Chondrocyte (in vitro differentiated cells): ENCODE measurements at regions not wholly inside any gene's neighbourhood (a gene's known extent, or its start where the extent isn't known, plus 50 kb on each side); places are given as distances from the start of the nearest gene placed in this dataset.

Experiments
- DNase-seq: peaks from one replicate; pipeline ENCODE4 v3.0.0; 2021; ENCODE audit warnings: mixed read lengths, low spot score
- H3K27ac Mint-ChIP-seq: one replicate; pipeline ENCODE4 v1.8.0; 2021; ENCODE audit warnings: mild to moderate bottlenecking, moderate library complexity, mixed read lengths; ENCODE audit not compliant: unreplicated experiment
- H3K27me3 Mint-ChIP-seq: 2 replicates; pipeline ENCODE4 v1.8.0; 2021; ENCODE audit warnings: low read depth, mixed read lengths
- H3K36me3 Mint-ChIP-seq: 2 replicates; pipeline ENCODE4 v1.8.0; 2021; ENCODE audit warnings: low read depth, mixed read lengths
- H3K4me1 Mint-ChIP-seq: 2 replicates; pipeline ENCODE4 v1.8.0; 2021; ENCODE audit warnings: low read depth, mild to moderate bottlenecking, mixed read lengths
- H3K4me3 Mint-ChIP-seq: one replicate; pipeline ENCODE4 v1.8.0; 2021; ENCODE audit warnings: mild to moderate bottlenecking, moderate library complexity, mixed read lengths; ENCODE audit not compliant: unreplicated experiment
- H3K9me3 Mint-ChIP-seq: 2 replicates; pipeline ENCODE4 v1.8.0; 2021; ENCODE audit warnings: low read depth, mixed read lengths
- TF ChIP-seq, protein P1 (sequence below): fragments of 200-600 bp; sonication (generic); IDR thresholded peaks from 2 replicates; pipeline ENCODE4 v1.5.0; 2021; ENCODE audit warnings: antibody characterized with exemption, mild to moderate bottlenecking, moderate library complexity

DNA sequence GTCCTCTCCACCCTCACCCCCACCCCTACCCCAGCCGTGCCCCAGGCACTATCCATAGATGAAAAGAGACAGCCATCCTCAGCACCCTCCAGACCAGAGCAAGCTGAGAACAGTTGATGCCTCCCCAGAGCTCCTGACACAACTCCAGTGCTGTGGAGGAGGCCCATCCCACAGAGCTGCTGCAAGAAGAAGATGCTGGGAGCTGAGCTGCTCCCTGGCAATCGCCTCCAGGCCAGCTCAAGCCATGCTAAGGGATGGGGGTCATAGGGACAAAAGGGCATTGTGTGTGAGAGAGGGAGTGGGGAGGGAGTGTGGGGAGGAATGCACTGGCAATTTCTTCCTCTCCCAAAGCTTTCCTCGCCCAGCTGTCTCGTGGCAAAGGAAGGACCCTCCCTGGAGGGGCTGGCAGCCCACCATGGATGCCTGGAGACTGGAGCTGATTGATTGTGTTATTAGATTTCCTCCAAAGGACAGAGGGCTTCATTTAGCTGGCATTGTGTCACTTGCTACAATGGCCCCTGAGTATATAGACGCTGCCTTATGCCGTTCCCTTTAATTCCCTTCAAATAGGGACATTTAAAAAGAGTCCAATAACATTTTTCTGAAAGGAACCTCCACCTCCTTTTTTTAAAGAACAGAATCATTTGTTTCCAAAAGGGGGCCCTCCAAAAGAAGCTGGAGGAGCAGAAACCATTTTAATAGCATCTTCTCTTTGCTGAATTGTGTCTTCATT is 476.4 kb downstream of the FOXO1 start:
- H3K27me3 Mint-ChIP-seq: no peaks in the 10 kb centered on the region
- H3K36me3 Mint-ChIP-seq: peaks cover 2% of the 10 kb centered on the region
- peak overlapping the region; percentile 82 for H3K27ac Mint-ChIP-seq
- no peak for DNase-seq
- TF ChIP-seq, protein P1, sequence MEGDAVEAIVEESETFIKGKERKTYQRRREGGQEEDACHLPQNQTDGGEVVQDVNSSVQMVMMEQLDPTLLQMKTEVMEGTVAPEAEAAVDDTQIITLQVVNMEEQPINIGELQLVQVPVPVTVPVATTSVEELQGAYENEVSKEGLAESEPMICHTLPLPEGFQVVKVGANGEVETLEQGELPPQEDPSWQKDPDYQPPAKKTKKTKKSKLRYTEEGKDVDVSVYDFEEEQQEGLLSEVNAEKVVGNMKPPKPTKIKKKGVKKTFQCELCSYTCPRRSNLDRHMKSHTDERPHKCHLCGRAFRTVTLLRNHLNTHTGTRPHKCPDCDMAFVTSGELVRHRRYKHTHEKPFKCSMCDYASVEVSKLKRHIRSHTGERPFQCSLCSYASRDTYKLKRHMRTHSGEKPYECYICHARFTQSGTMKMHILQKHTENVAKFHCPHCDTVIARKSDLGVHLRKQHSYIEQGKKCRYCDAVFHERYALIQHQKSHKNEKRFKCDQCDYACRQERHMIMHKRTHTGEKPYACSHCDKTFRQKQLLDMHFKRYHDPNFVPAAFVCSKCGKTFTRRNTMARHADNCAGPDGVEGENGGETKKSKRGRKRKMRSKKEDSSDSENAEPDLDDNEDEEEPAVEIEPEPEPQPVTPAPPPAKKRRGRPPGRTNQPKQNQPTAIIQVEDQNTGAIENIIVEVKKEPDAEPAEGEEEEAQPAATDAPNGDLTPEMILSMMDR: no peak
- H3K4me3 Mint-ChIP-seq: no peak overlapping the region
- H3K4me1 Mint-ChIP-seq: peaks cover 36% of the 10 kb centered on the region
- H3K9me3 Mint-ChIP-seq: no peaks in the 10 kb centered on the region

- Mint-ChIP-seq H3K27me3 (no peaks in the 10 kb centered on the region), H3K4me1 (peaks cover 36% of the 10 kb centered on the region), H3K36me3 (no peaks in the 10 kb centered on the region), H3K27ac (peak overlapping the region; percentile 82), H3K9me3 (no peaks in the 10 kb centered on the region), H3K4me3 (no peak overlapping the region)
- DNase-seq: no peak
- TF ChIP-seq, protein P1: no peak
Measured at GRCh38 chr13:40190641-40191100, 475.8 kb downstream of the FOXO1 start.

GRCh38 chr13:40191186-40191980 is 475.1 kb downstream of the FOXO1 start:
- Mint-ChIP-seq H3K36me3 (no peaks in the 10 kb centered on the region), H3K4me3 (no peak overlapping the region), H3K4me1 (peaks cover 36% of the 10 kb centered on the region), H3K27ac (peak overlapping the region; percentile 71), H3K9me3 (no peaks in the 10 kb centered on the region), H3K27me3 (no peaks in the 10 kb centered on the region)
- TF ChIP-seq, protein P1: no peak
- no peak for DNase-seq

GRCh38 chr13:40192452-40192851 is 474.0 kb downstream of the FOXO1 start:
- Mint-ChIP-seq H3K9me3 (no peaks in the 10 kb centered on the region), H3K36me3 (no peaks in the 10 kb centered on the region), H3K4me1 (peaks cover 36% of the 10 kb centered on the region), H3K27me3 (no peaks in the 10 kb centered on the region), H3K4me3 (no peak overlapping the region), H3K27ac (no peak overlapping the region)
- DNase-seq: no peak
- TF ChIP-seq, protein P1: no peak

DNA sequence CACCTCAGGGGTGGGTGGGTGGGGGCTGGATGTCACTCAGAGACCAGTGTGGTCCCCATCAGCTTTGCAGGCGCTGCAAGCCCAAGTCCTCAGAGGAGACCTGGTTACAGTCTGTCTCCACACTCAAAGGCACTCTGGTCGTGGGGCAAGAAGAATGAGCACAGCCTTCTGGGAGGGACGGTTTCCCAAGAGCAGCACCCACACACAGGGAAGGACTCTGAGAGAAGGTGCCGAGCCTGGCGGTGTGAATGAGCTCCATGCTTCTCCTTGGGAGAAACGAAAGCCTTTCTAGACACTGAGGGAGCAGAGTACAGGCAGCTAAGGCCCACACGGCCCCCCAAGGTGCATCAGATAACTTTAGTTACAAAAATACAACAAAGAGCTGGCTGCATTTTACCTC is 473.6 kb downstream of the FOXO1 start:
- H3K4me3 Mint-ChIP-seq: no peak overlapping the region
- no peak overlapping the region for H3K27ac Mint-ChIP-seq
- peaks cover 35% of the 10 kb centered on the region for H3K4me1 Mint-ChIP-seq
- H3K36me3 Mint-ChIP-seq: no peaks in the 10 kb centered on the region
- TF ChIP-seq, protein P1: no peak
- H3K9me3 Mint-ChIP-seq: no peaks in the 10 kb centered on the region
- DNase-seq: no peak
- H3K27me3 Mint-ChIP-seq: no peaks in the 10 kb centered on the region
